AG09319 (cell line): ENCODE measurements at regions not wholly inside any gene's neighbourhood (a gene's known extent, or its start where the extent isn't known, plus 50 kb on each side); places are given as distances from the start of the nearest gene placed in this dataset.

ENCODE experiments used
- DNase-seq: peaks from one replicate; pipeline ENCODE4 v3.0.0-alpha.2; 2010; ENCODE audit warnings: low read depth; ENCODE audit errors: extremely low read depth
- TF ChIP-seq, protein P1 (sequence below): IDR thresholded peaks from 2 replicates; pipeline ENCODE4 v1.5.1; 2011; ENCODE audit warnings: low read depth, mild to moderate bottlenecking, inconsistent platforms, low read length, moderate library complexity

- DNase-seq: no peak
- TF ChIP-seq, protein P1, sequence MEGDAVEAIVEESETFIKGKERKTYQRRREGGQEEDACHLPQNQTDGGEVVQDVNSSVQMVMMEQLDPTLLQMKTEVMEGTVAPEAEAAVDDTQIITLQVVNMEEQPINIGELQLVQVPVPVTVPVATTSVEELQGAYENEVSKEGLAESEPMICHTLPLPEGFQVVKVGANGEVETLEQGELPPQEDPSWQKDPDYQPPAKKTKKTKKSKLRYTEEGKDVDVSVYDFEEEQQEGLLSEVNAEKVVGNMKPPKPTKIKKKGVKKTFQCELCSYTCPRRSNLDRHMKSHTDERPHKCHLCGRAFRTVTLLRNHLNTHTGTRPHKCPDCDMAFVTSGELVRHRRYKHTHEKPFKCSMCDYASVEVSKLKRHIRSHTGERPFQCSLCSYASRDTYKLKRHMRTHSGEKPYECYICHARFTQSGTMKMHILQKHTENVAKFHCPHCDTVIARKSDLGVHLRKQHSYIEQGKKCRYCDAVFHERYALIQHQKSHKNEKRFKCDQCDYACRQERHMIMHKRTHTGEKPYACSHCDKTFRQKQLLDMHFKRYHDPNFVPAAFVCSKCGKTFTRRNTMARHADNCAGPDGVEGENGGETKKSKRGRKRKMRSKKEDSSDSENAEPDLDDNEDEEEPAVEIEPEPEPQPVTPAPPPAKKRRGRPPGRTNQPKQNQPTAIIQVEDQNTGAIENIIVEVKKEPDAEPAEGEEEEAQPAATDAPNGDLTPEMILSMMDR: no peak
Observed at GRCh38 chr18:41674506-41674905, 280.5 kb upstream of the PIK3C3 start.

GRCh38 chr18:41666231-41666630 is 288.8 kb upstream of the PIK3C3 start:
- TF ChIP-seq, protein P1: no peak
- no peak for DNase-seq

DNA sequence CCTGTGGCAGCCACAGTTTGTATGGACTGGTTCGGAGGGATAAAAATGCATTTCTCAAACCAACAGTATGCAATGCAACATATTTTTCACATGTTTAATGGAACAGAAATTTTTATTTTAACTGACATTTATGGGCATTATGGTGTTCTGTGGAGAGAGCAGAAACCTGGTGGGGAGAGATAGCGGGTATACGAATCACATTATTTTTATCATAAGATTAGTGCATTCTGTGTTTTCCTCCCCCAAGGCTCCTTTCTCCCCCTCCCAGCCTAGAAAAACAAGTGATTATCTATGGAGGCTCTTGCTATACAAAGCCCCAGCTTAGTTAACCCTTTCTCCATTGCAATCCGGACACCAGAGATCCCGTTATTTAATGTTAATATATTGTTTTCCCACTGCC is 289.8 kb upstream of the PIK3C3 start:
- no peak for DNase-seq
- TF ChIP-seq, protein P1: no peak

DNA sequence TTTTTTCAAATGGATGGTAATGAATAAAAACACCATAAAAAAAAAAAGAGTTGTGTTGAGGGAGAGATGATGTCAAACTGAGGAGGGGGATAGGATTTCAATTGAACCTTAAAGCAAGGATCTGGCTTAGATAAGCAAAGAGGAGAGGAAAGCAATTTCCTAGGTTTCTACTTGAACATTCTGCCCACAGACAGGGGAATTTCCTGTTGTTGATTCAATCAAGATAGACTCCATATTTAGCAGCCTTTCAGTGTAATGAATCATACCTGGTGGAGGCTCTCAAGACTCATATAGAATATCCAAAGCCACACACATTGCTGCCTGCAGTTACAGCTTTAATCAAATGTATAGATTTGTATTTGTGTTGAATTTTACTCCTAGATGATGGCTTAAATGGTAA is 294.4 kb upstream of the PIK3C3 start:
- TF ChIP-seq, protein P1: no peak
- no peak for DNase-seq

GRCh38 chr18:41659438-41660130 is 295.4 kb upstream of the PIK3C3 start:
- TF ChIP-seq, protein P1: no peak
- no peak for DNase-seq

GRCh38 chr18:41657189-41657588 is 297.8 kb upstream of the PIK3C3 start:
- DNase-seq: no peak
- TF ChIP-seq, protein P1: no peak

GRCh38 chr18:41655074-41655473 is 300.0 kb upstream of the PIK3C3 start:
- no peak for DNase-seq
- TF ChIP-seq, protein P1: no peak
